Fibroblast of upper back skin (primary cell): ENCODE measurements at regions not wholly inside any gene's neighbourhood (a gene's known extent, or its start where the extent isn't known, plus 50 kb on each side); places are given as distances from the start of the nearest gene placed in this dataset.

ENCODE experiments used
- DNase-seq: peaks from one replicate; pipeline ENCODE4 v3.0.0-alpha.2; 2013

- no peak for DNase-seq
Measured at GRCh38 chr2:88281302-88282217, 111.4 kb downstream of the THNSL2 start.

- no peak for DNase-seq
Measured at GRCh38 chr2:88269836-88270235, 99.7 kb downstream of the THNSL2 start.

GRCh38 chr2:88265352-88266303 is 95.5 kb downstream of the THNSL2 start:
- no peak for DNase-seq

- no peak for DNase-seq
Measured at GRCh38 chr2:88263861-88264260, 93.7 kb downstream of the THNSL2 start.

GRCh38 chr2:88261725-88262124 is 91.6 kb downstream of the THNSL2 start:
- no peak for DNase-seq

- DNase-seq = no peak
Measured at GRCh38 chr2:88258208-88258607, 88.1 kb downstream of the THNSL2 start.

- DNase-seq = no peak
Measured at GRCh38 chr2:88254437-88255091, 84.4 kb downstream of the THNSL2 start.

GRCh38 chr2:88253997-88254396 is 83.9 kb downstream of the THNSL2 start:
- DNase-seq = no peak

GRCh38 chr2:88253375-88253774 is 83.2 kb downstream of the THNSL2 start:
- DNase-seq = no peak

GRCh38 chr2:88252646-88253045 is 82.5 kb downstream of the THNSL2 start:
- no peak for DNase-seq

- DNase-seq = no peak
Measured at GRCh38 chr2:88252111-88252510, 82.0 kb downstream of the THNSL2 start.

GRCh38 chr2:88250404-88250803 is 80.3 kb downstream of the THNSL2 start:
- DNase-seq = no peak

GRCh38 chr2:88248280-88248828 is 78.2 kb downstream of the THNSL2 start:
- no peak for DNase-seq

GRCh38 chr2:88247531-88247930 is 77.4 kb downstream of the THNSL2 start:
- DNase-seq = no peak

- no peak for DNase-seq
Measured at GRCh38 chr2:88245109-88245508, 75.0 kb downstream of the THNSL2 start.

- DNase-seq = no peak
Measured at GRCh38 chr2:88239781-88240180, 69.6 kb downstream of the THNSL2 start.

GRCh38 chr2:88236666-88237065 is 66.5 kb downstream of the THNSL2 start:
- DNase-seq = no peak
